Transverse colon (tissue), 4 donors: ENCODE measurements at regions not wholly inside any gene's neighbourhood (a gene's known extent, or its start where the extent isn't known, plus 50 kb on each side); places are given as distances from the start of the nearest gene placed in this dataset.

ENCODE experiments used
- CTCF ChIP-seq, 5 experiments: fragments of 200-600 bp in 3 of 5; fragments of 450-650 bp in 2 of 5; sonication (generic) in 3 of 5; IDR thresholded peaks; 1 replicate in 2 of 5; 2 replicates in 3 of 5; pipeline ENCODE4 v1.5.1; 2016 to 2017; ENCODE audit warnings: antibody characterized with exemption in 5 of 5, inconsistent platforms in 3 of 5, mild to moderate bottlenecking in 2 of 5, moderate library complexity in 1 of 5
- POLR2A ChIP-seq: fragments of 450-650 bp; IDR thresholded peaks from one replicate; pipeline ENCODE4 v1.6.1; 2016; ENCODE audit warnings: antibody characterized with exemption, mild to moderate bottlenecking, moderate library complexity
- POLR2AphosphoS5 ChIP-seq, 3 donors: sonication (generic); formaldehyde crosslinking; IDR thresholded peaks; one replicate each; pipeline ENCODE4 v1.6.1; 2016; ENCODE audit warnings: antibody characterized with exemption in 3 of 3

GRCh38 chr2:194345347-194345746 is 1311.7 kb upstream of the SLC39A10 start:
- no peak for TF ChIP-seq POLR2AphosphoS5 (IDR thresholded peaks at IDR 0.05)
- TF ChIP-seq POLR2A = no peak
- TF ChIP-seq CTCF (IDR thresholded peaks at IDR 0.05) = no peak
